B cell (primary cell): ENCODE measurements at regions not wholly inside any gene's neighbourhood (a gene's known extent, or its start where the extent isn't known, plus 50 kb on each side); places are given as distances from the start of the nearest gene placed in this dataset.

Experiments used
- ATAC-seq: fragments of 200-7000 bp; cut with Tn5 transposase; one replicate; pipeline ENCODE4 v1.10.0; 2021; ENCODE audit warnings: low read depth, mild to moderate bottlenecking, moderate number of reproducible peaks, moderate library complexity
- CTCF ChIA-PET: fragments of 350-600 bp; sonication (Branson Sonifier 250); formaldehyde crosslinking; loops from one replicate; lab custom pipeline; 2021; ENCODE audit warnings: antibody characterized with exemption, inconsistent platforms; lab: Charles Lee
- POLR2A ChIA-PET: fragments of 350-600 bp; sonication (Branson Sonifier 250); formaldehyde crosslinking; loops from one replicate; lab custom pipeline; 2021; ENCODE audit warnings: antibody characterized with exemption; lab: Charles Lee
- DNase-seq: peaks from one replicate; pipeline ENCODE4 v3.0.0; 2013
- H2AFZ ChIP-seq: 2 replicates; pipeline ENCODE4 v1.6.1; 2012; ENCODE audit warnings: mild to moderate bottlenecking, low read depth, low read length; ENCODE audit not compliant: insufficient read depth, poor library complexity, severe bottlenecking
- H3K27ac ChIP-seq, 2 donors: 1 replicate in 1 of 2; 2 replicates in 1 of 2; pipeline ENCODE4 v1.5.1; 2012 to 2013; ENCODE audit warnings: low read length in 2 of 2, mild to moderate bottlenecking in 2 of 2, moderate library complexity in 1 of 2
- H3K27me3 ChIP-seq, 4 experiments: fragments of 200-600 bp in 1 of 4; sonication (generic) in 1 of 4; replicated peaks in 1 of 4; 1 replicate in 2 of 4; 2 replicates in 2 of 4; pipeline versions ENCODE4 v1.6.1 to v1.7.0; 2013 to 2016; ENCODE audit warnings: low read length in 3 of 4, mild to moderate bottlenecking in 2 of 4, mixed read lengths in 1 of 4, moderate library complexity in 1 of 4; ENCODE audit not compliant: insufficient read depth in 4 of 4, control insufficient read depth in 3 of 4; ENCODE audit errors: control extremely low read depth in 1 of 4
- H3K36me3 ChIP-seq, 2 experiments: replicated peaks in 1 of 2; 1 replicate in 1 of 2; 2 replicates in 1 of 2; pipeline versions ENCODE4 v1.6.1 to v1.7.1; 2013; ENCODE audit warnings: low read length in 1 of 2; ENCODE audit not compliant: insufficient read depth in 2 of 2, control insufficient read depth in 1 of 2; ENCODE audit errors: control extremely low read depth in 1 of 2, extremely low read depth in 1 of 2
- H3K4me1 ChIP-seq, 2 donors: fragments of 200-600 bp in 1 of 2; sonication (generic) in 1 of 2; 1 replicate in 1 of 2; 2 replicates in 1 of 2; pipeline versions ENCODE4 v1.5.1 to v1.6.1; 2013 to 2017; ENCODE audit warnings: low read length in 2 of 2; ENCODE audit not compliant: control insufficient read depth in 2 of 2, insufficient read depth in 2 of 2
- H3K4me2 ChIP-seq: replicated peaks from 2 replicates; pipeline ENCODE3; 2012; ENCODE audit warnings: mild to moderate bottlenecking, low read depth, low read length; ENCODE audit not compliant: poor library complexity, severe bottlenecking
- H3K4me3 ChIP-seq, 5 experiments: fragments of 200-600 bp in 1 of 5; sonication (generic) in 1 of 5; 1 replicate in 3 of 5; 2 replicates in 2 of 5; pipeline versions ENCODE4 v1.5.1 to v1.7.0; 2011 to 2016; ENCODE audit warnings: low read length in 4 of 5, mild to moderate bottlenecking in 4 of 5, low read depth in 2 of 5, control low read depth in 1 of 5, moderate library complexity in 1 of 5; ENCODE audit not compliant: insufficient read depth in 1 of 5; ENCODE audit errors: control extremely low read depth in 1 of 5, extremely low read depth in 1 of 5
- H3K79me2 ChIP-seq: fragments of 200-600 bp; sonication (generic); one replicate; pipeline ENCODE4 v1.6.0; 2016; ENCODE audit warnings: low read length; ENCODE audit not compliant: control insufficient read depth, insufficient read depth
- H3K9ac ChIP-seq: fragments of 200-600 bp; sonication (generic); 2 replicates; pipeline ENCODE4 v1.6.1; 2017; ENCODE audit warnings: mild to moderate bottlenecking, low read length, moderate library complexity
- H3K9me3 ChIP-seq, 3 donors: one replicate each; pipeline versions ENCODE4 v1.6.1 to v1.7.1; 2013; ENCODE audit warnings: low read length in 2 of 3; ENCODE audit not compliant: control insufficient read depth in 2 of 3, insufficient read depth in 1 of 3; ENCODE audit errors: control extremely low read depth in 1 of 3
- H4K20me1 ChIP-seq: 2 replicates; pipeline ENCODE4 v1.6.0; 2012; ENCODE audit warnings: mild to moderate bottlenecking, low read length; ENCODE audit not compliant: insufficient read depth, control insufficient read depth, poor library complexity, severe bottlenecking
- H3K27ac Mint-ChIP-seq: one replicate; pipeline ENCODE4 v1.8.0; 2021; ENCODE audit warnings: mixed read lengths
- H3K27me3 Mint-ChIP-seq: one replicate; pipeline ENCODE4 v1.8.0; 2021; ENCODE audit warnings: mixed read lengths
- H3K4me1 Mint-ChIP-seq: one replicate; pipeline ENCODE4 v1.8.0; 2021; ENCODE audit warnings: mixed read lengths
- H3K4me3 Mint-ChIP-seq: one replicate; pipeline ENCODE4 v1.8.0; 2021; ENCODE audit warnings: mixed read lengths
- H3K9me3 Mint-ChIP-seq: one replicate; pipeline ENCODE4 v1.8.0; 2022; ENCODE audit warnings: mixed read lengths; ENCODE audit not compliant: insufficient read depth
- EZH2 ChIP-seq: IDR thresholded peaks from 2 replicates; pipeline ENCODE4 v1.6.1; 2012; ENCODE audit warnings: borderline replicate concordance, low read depth, mild to moderate bottlenecking, moderate library complexity, low read length; ENCODE audit not compliant: insufficient read depth, poor library complexity, severe bottlenecking
- WGBS: methylation state at CpG from one replicate; pipeline ENCODE4 v1.1.5; 2013; ENCODE audit warnings: missing lambda C conversion rate; ENCODE audit not compliant: insufficient coverage; 5-methylcytosine and 5-hydroxymethylcytosine counted together
- intact Hi-C: fragments of 100-400 bp; cut with micrococcal nuclease; formaldehyde crosslinking; loops from one replicate; pipeline ENCODE4 v1.10.0; 2022
- TF ChIP-seq, protein P1 (sequence below): fragments of 200-600 bp; IDR thresholded peaks from one replicate; pipeline ENCODE4 v1.8.0; 2022; ENCODE audit warnings: antibody characterized with exemption, mild to moderate bottlenecking

DNA sequence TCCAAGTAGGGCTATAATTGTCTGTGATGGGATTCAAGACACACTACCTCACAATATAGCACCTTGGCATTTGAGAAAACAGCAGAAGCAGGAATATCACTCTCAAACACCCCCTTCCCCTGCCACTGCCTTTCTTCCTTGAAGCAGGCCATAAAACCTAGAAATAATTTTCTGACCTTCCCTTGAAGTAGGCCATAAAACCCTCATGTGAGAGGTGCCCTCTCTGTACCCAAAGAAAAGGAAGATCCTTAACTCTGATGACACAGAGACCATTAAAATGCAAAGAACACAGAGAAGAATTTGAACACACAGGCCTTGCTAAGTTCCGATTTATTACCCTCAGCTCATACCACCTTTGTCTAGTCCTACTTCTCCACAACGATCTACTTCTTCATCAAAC is 631.7 kb upstream of the CADM1 start:
- Histone ChIP-seq H3K4me3 (no peak overlapping the region), H3K9ac (no peak overlapping the region), H3K27me3 (no peaks in the 10 kb centered on the region), H3K9me3 (no peaks in the 10 kb centered on the region), H3K27ac (no peak overlapping the region), H4K20me1 (no peaks in the 10 kb centered on the region), H2AFZ (no peak overlapping the region), H3K79me2 (no peaks in the 10 kb centered on the region), H3K36me3 (no peaks in the 10 kb centered on the region), H3K4me2 (no peak overlapping the region), H3K4me1 (no peaks in the 10 kb centered on the region)
- Mint-ChIP-seq H3K4me3 (no peak overlapping the region), H3K9me3 (no peaks in the 10 kb centered on the region), H3K27me3 (peaks cover 18% of the 10 kb centered on the region), H3K4me1 (no peaks in the 10 kb centered on the region), H3K27ac (no peak overlapping the region)
- ChIA-PET POLR2A (no interaction called here), CTCF (no interaction called here)
- 83% methylated on average over 2 of the region's 2 CpGs for WGBS
- intact Hi-C loops: no loop called here
- DNase-seq (no peak), ATAC-seq (no peak)
- TF ChIP-seq EZH2: no peak
- TF ChIP-seq, protein P1, sequence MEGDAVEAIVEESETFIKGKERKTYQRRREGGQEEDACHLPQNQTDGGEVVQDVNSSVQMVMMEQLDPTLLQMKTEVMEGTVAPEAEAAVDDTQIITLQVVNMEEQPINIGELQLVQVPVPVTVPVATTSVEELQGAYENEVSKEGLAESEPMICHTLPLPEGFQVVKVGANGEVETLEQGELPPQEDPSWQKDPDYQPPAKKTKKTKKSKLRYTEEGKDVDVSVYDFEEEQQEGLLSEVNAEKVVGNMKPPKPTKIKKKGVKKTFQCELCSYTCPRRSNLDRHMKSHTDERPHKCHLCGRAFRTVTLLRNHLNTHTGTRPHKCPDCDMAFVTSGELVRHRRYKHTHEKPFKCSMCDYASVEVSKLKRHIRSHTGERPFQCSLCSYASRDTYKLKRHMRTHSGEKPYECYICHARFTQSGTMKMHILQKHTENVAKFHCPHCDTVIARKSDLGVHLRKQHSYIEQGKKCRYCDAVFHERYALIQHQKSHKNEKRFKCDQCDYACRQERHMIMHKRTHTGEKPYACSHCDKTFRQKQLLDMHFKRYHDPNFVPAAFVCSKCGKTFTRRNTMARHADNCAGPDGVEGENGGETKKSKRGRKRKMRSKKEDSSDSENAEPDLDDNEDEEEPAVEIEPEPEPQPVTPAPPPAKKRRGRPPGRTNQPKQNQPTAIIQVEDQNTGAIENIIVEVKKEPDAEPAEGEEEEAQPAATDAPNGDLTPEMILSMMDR: no peak

- Histone ChIP-seq H3K36me3 (no peaks in the 10 kb centered on the region), H3K9me3 (no peaks in the 10 kb centered on the region), H3K27me3 (no peaks in the 10 kb centered on the region), H3K9ac (no peak overlapping the region), H3K79me2 (no peaks in the 10 kb centered on the region), H3K4me3 (no peak overlapping the region), H3K4me1 (no peaks in the 10 kb centered on the region), H4K20me1 (no peaks in the 10 kb centered on the region), H3K4me2 (no peak overlapping the region), H2AFZ (no peak overlapping the region), H3K27ac (no peak overlapping the region)
- CTCF ChIA-PET: no interaction called here
- TF ChIP-seq, protein P1: no peak
- no peak for TF ChIP-seq EZH2
- WGBS: no CpG with 5 or more reads among the region's 1 CpG
- H3K4me1 Mint-ChIP-seq: no peaks in the 10 kb centered on the region
- intact Hi-C loops: no loop called here
- no peaks in the 10 kb centered on the region for H3K9me3 Mint-ChIP-seq
- H3K27ac Mint-ChIP-seq: no peak overlapping the region
- DNase-seq (no peak), ATAC-seq (no peak)
- POLR2A ChIA-PET: no interaction called here
- H3K4me3 Mint-ChIP-seq: no peak overlapping the region
- H3K27me3 Mint-ChIP-seq: peaks cover 11% of the 10 kb centered on the region
These were observed 630.2 kb upstream of the CADM1 start for GRCh38 chr11:116134450-116134849.
